Motor neuron (in vitro differentiated cells): ENCODE measurements at regions not wholly inside any gene's neighbourhood (a gene's known extent, or its start where the extent isn't known, plus 50 kb on each side); places are given as distances from the start of the nearest gene placed in this dataset.

Experiments used
- ATAC-seq, 8 experiments: fragments of 200-7000 bp; cut with Tn5 transposase; replicated peaks in 6 of 8; 2 replicates each; pipeline ENCODE4 v1.8.0; 2021; ENCODE audit warnings: mild to moderate bottlenecking in 8 of 8, moderate library complexity in 8 of 8
- H3K27ac ChIP-seq, 2 donors: fragments of 250-450 bp; sonication (Bioruptor Pico); 2 replicates each; pipeline ENCODE4 v1.9.0; 2021; ENCODE audit warnings: antibody characterized with exemption in 2 of 2, mild to moderate bottlenecking in 2 of 2, moderate library complexity in 1 of 2
- H3K4me1 ChIP-seq, 2 donors: fragments of 250-450 bp; sonication (Bioruptor Pico); replicated peaks in 1 of 2; 2 replicates each; pipeline ENCODE4 v1.6.1; 2021; ENCODE audit warnings: antibody characterized with exemption in 2 of 2, mild to moderate bottlenecking in 2 of 2, moderate library complexity in 1 of 2
- H3K4me3 ChIP-seq, 5 donors: fragments of 250-450 bp; sonication (Bioruptor Pico); 2 replicates each; pipeline ENCODE4 v1.9.0; 2021; ENCODE audit warnings: antibody characterized with exemption in 5 of 5, mild to moderate bottlenecking in 5 of 5, moderate library complexity in 4 of 5
- WGBS, 10 experiments: fragments of 450-650 bp; shearing (Covaris generic); methylation state at CpG; one replicate each; pipeline ENCODE4 v1.0.0; 2022; 5-methylcytosine and 5-hydroxymethylcytosine counted together
- in situ Hi-C, 9 experiments: fragments of 400-800 bp; cut with MboI; loops; one replicate each; pipeline ENCODE4 v1.15.0; 2021; ENCODE audit warnings: low sequenced_read_pairs in 9 of 9, low pct_unique_long_range_greater_than_20kb in 2 of 9; ENCODE audit not compliant: unreplicated experiment in 9 of 9

GRCh38 chr4:148954011-148954749 lies 512.0 kb upstream of the NR3C2 start:
- Histone ChIP-seq H3K27ac (no peak overlapping the region), H3K4me3 (no peak overlapping the region), H3K4me1 (no peaks in the 10 kb centered on the region)
- no peak for ATAC-seq
- in situ Hi-C loops, result no loop called here
- WGBS, 10 experiments, result 43 to 96% (median 81%) methylated on average over 2 to 7 of the region's 7 CpGs

- H3K4me1 ChIP-seq, result no peaks in the 10 kb centered on the region
- ATAC-seq, result no peak
- in situ Hi-C loops, result no loop called here
- WGBS, 10 experiments, result 0 to 83% (median 70%) methylated on average over 1 to 3 of the region's 3 CpGs; no CpG with 5 or more reads in 3 of the 10 experiments
- no peak overlapping the region for H3K4me3 ChIP-seq
- no peak overlapping the region for H3K27ac ChIP-seq
Observed at GRCh38 chr4:148951346-148951745, 509.1 kb upstream of the NR3C2 start.

GRCh38 chr4:148946271-148946670 lies 504.1 kb upstream of the NR3C2 start:
- H3K27ac ChIP-seq, result no peak overlapping the region
- no peaks in the 10 kb centered on the region for H3K4me1 ChIP-seq
- ATAC-seq, result no peak
- 13 to 100% (median 67%) methylated on average over 1 of the region's 1 CpG; no CpG with 5 or more reads in 3 of the 10 experiments for WGBS, 10 experiments
- in situ Hi-C loops, result no loop called here
- no peak overlapping the region for H3K4me3 ChIP-seq

- H3K4me1 ChIP-seq, result no peaks in the 10 kb centered on the region
- H3K27ac ChIP-seq, result no peak overlapping the region
- H3K4me3 ChIP-seq, result no peak overlapping the region
- in situ Hi-C loops, result no loop called here
- ATAC-seq, result peak in 5 of 8 experiments; percentile 29 to 77 (median 45)
Observed at GRCh38 chr4:148944839-148945219, 502.6 kb upstream of the NR3C2 start.

GRCh38 chr4:148944136-148944838 lies 502.1 kb upstream of the NR3C2 start:
- in situ Hi-C loops, result no loop called here

GRCh38 chr4:148934926-148935578 lies 492.8 kb upstream of the NR3C2 start:
- in situ Hi-C loops, result no loop called here
- Histone ChIP-seq H3K27ac (no peak overlapping the region), H3K4me3 (no peak overlapping the region), H3K4me1 (no peaks in the 10 kb centered on the region)
- WGBS, 10 experiments, result 0 to 100% (median 35%) methylated on average over 1 to 3 of the region's 3 CpGs
- no peak for ATAC-seq

More at GRCh38 chr4:148944136-148944838, 502.1 kb upstream of the NR3C2 start:
- Histone ChIP-seq H3K27ac (no peak overlapping the region), H3K4me3 (no peak overlapping the region), H3K4me1 (no peaks in the 10 kb centered on the region)
- peak in 1 of 8 experiments; percentile 71 for ATAC-seq
- WGBS, 10 experiments, result 15 to 100% (median 85%) methylated on average over 3 to 10 of the region's 10 CpGs

- peaks cover 11 to 17% of the 10 kb centered on the region in 2 donors for H3K4me1 ChIP-seq
- H3K4me3 ChIP-seq, result no peak overlapping the region
- peak overlapping the region in 1 of 2 donors; percentile 37 for H3K27ac ChIP-seq
- ATAC-seq, result peak; percentile 39 to 100 (median 79)
- in situ Hi-C loops, result no loop called here
- 0 to 100% (median 88%) methylated on average over 1 to 3 of the region's 3 CpGs; no CpG with 5 or more reads in 2 of the 10 experiments for WGBS, 10 experiments
Observed at GRCh38 chr4:148926276-148927260, 484.4 kb upstream of the NR3C2 start.

GRCh38 chr4:148923881-148924280 lies 481.7 kb upstream of the NR3C2 start:
- Histone ChIP-seq H3K27ac (no peak overlapping the region), H3K4me3 (no peak overlapping the region), H3K4me1 (peaks cover 11 to 17% of the 10 kb centered on the region in 2 donors)
- in situ Hi-C loops, result no loop called here
- ATAC-seq, result no peak

- in situ Hi-C loops, result no loop called here
- no peak for ATAC-seq
- WGBS, 10 experiments, result 0 to 100% (median 71%) methylated on average over 1 of the region's 1 CpG; no CpG with 5 or more reads in 4 of the 10 experiments
- Histone ChIP-seq H3K4me3 (no peak overlapping the region), H3K4me1 (peaks cover 11 to 17% of the 10 kb centered on the region in 2 donors), H3K27ac (no peak overlapping the region)
Observed at GRCh38 chr4:148922497-148922896, 480.3 kb upstream of the NR3C2 start.

- in situ Hi-C loops, result no loop called here
- WGBS, 10 experiments, result 57 to 100% (median 95%) methylated on average over 1 to 2 of the region's 2 CpGs; no CpG with 5 or more reads in 2 of the 10 experiments
- ATAC-seq, result no peak
- Histone ChIP-seq H3K27ac (no peak overlapping the region), H3K4me3 (no peak overlapping the region), H3K4me1 (no peaks in the 10 kb centered on the region)
Observed at GRCh38 chr4:148914734-148915133, 472.5 kb upstream of the NR3C2 start.

GRCh38 chr4:148914301-148914700 lies 472.1 kb upstream of the NR3C2 start:
- WGBS, 10 experiments, result 32 to 100% (median 85%) methylated on average over 1 to 8 of the region's 10 CpGs; no CpG with 5 or more reads in 1 of the 10 experiments
- ATAC-seq, result no peak
- Histone ChIP-seq H3K4me3 (no peak overlapping the region), H3K4me1 (no peaks in the 10 kb centered on the region), H3K27ac (no peak overlapping the region)
- in situ Hi-C loops, result no loop called here

- in situ Hi-C loops, result no loop called here
- Histone ChIP-seq H3K27ac (no peak overlapping the region), H3K4me1 (no peaks in the 10 kb centered on the region), H3K4me3 (no peak overlapping the region)
- no peak for ATAC-seq
Observed at GRCh38 chr4:148903388-148903787, 461.2 kb upstream of the NR3C2 start.
